ENCODE measurements at regions not wholly inside any gene's neighbourhood (a gene's known extent, or its start where the extent isn't known, plus 50 kb on each side); places are given as distances from the start of the nearest gene placed in this dataset.

- TF ChIP-seq CTCF (optimal IDR thresholded peaks at IDR 0.05 in 1 of 3, IDR thresholded peaks at IDR 0.05 in 1 of 3, conservative IDR thresholded peaks at IDR 0.05 in 1 of 3; ENCODE audit: extremely low read depth in 1 of 3, insufficient read depth in 2 of 3, low read length in 3 of 3) (peak in 2 of 3 experiments; percentile 29 to 61), EZH2 (IDR thresholded peaks at IDR 0.05; ENCODE audit: low read length) (no peak)
Observed at GRCh38 chr6:119979862-119980261, 630.3 kb upstream of the MAN1A1 start.

All from keratinocyte (primary cell).